GM12878 (cell line): ENCODE measurements at regions not wholly inside any gene's neighbourhood (a gene's known extent, or its start where the extent isn't known, plus 50 kb on each side); places are given as distances from the start of the nearest gene placed in this dataset.

Experiments used
- EZH2 ChIP-seq: IDR thresholded peaks from 2 replicates; pipeline ENCODE4 v1.6.1; 2012; ENCODE audit warnings: low read depth, mild to moderate bottlenecking, control low read depth, inconsistent platforms, low read length, borderline replicate concordance; ENCODE audit not compliant: control insufficient read depth
- HCFC1 ChIP-seq: fragments of 150-350 bp; IDR thresholded peaks from 2 replicates; pipeline ENCODE4 v1.6.1; 2014; ENCODE audit warnings: low read length
- HDAC6 ChIP-seq: fragments of 200-600 bp; sonication (generic); IDR thresholded peaks from one replicate; pipeline ENCODE4 v1.8.0; 2017; ENCODE audit warnings: antibody characterized with exemption; ENCODE audit not compliant: unreplicated experiment
- POLR2A ChIP-seq: IDR thresholded peaks from 2 replicates; pipeline ENCODE4 v1.6.1; 2011; ENCODE audit warnings: low read depth, mild to moderate bottlenecking, low read length

- TF ChIP-seq EZH2 (no peak), HCFC1 (no peak), HDAC6 (no peak), POLR2A (no peak)
Observed at GRCh38 chr5:40033411-40033810, 608.6 kb upstream of the DAB2 start.
